Naive thymus-derived CD8-positive, alpha-beta T cell (primary cell): ENCODE measurements at regions not wholly inside any gene's neighbourhood (a gene's known extent, or its start where the extent isn't known, plus 50 kb on each side); places are given as distances from the start of the nearest gene placed in this dataset.

ENCODE experiments used
- ATAC-seq, 2 donors: fragments of 150-1000 bp; cut with Tn5 transposase in 1 of 2; sonication (Bioruptor Pico), chemical (Tn5 transposase) in 1 of 2; 1 replicate in 1 of 2; 2 replicates in 1 of 2; pipeline ENCODE4 v1.10.0; 2021; ENCODE audit warnings: mild to moderate bottlenecking in 2 of 2, moderate library complexity in 2 of 2
- POLR2A ChIA-PET: fragments of 350-600 bp; sonication (Branson Sonifier 250); formaldehyde crosslinking; loops from one replicate; lab custom pipeline; 2021; ENCODE audit warnings: antibody characterized with exemption; lab: Charles Lee
- DNase-seq, 10 donors: peaks; one replicate each; pipeline versions ENCODE4 v3.0.0 to v3.0.0-alpha.2; 2020 to 2022
- H3K27ac Mint-ChIP-seq, 10 donors: one replicate each; pipeline ENCODE4 v1.8.0; 2020 to 2022; ENCODE audit warnings: mild to moderate bottlenecking in 10 of 10, mixed read lengths in 10 of 10, moderate library complexity in 4 of 10, inconsistent platforms in 1 of 10
- H3K27me3 Mint-ChIP-seq, 5 donors: one replicate each; pipeline ENCODE4 v1.8.0; 2021 to 2022; ENCODE audit warnings: mixed read lengths in 5 of 5
- H3K36me3 Mint-ChIP-seq, 3 donors: one replicate each; pipeline ENCODE4 v1.8.0; 2020 to 2022; ENCODE audit warnings: mixed read lengths in 3 of 3, mild to moderate bottlenecking in 2 of 3, inconsistent platforms in 1 of 3
- H3K4me1 Mint-ChIP-seq, 4 donors: one replicate each; pipeline ENCODE4 v1.8.0; 2021 to 2022; ENCODE audit warnings: mixed read lengths in 4 of 4
- H3K4me3 Mint-ChIP-seq, 10 donors: one replicate each; pipeline ENCODE4 v1.8.0; 2020 to 2022; ENCODE audit warnings: mild to moderate bottlenecking in 10 of 10, mixed read lengths in 10 of 10, moderate library complexity in 6 of 10, inconsistent platforms in 1 of 10
- H3K9me3 Mint-ChIP-seq, 9 donors: one replicate each; pipeline ENCODE4 v1.8.0; 2020 to 2022; ENCODE audit warnings: mixed read lengths in 9 of 9, mild to moderate bottlenecking in 3 of 9, inconsistent platforms in 1 of 9, moderate library complexity in 1 of 9

GRCh38 chr4:179076865-179077264 lies 1634.6 kb upstream of the AGA start:
- H3K36me3 Mint-ChIP-seq, result no peaks in the 10 kb centered on the region
- no peaks in the 10 kb centered on the region for H3K4me1 Mint-ChIP-seq
- no peak for DNase-seq
- no peak overlapping the region for H3K27ac Mint-ChIP-seq
- no peak overlapping the region for H3K4me3 Mint-ChIP-seq
- no peaks in the 10 kb centered on the region for H3K27me3 Mint-ChIP-seq
- H3K9me3 Mint-ChIP-seq, result peaks cover 0 to 21% (median 6%) of the 10 kb centered on the region in 9 donors
- POLR2A ChIA-PET, result no interaction called here
- no peak for ATAC-seq

- no peak for ATAC-seq
- H3K4me1 Mint-ChIP-seq, result no peaks in the 10 kb centered on the region
- DNase-seq, result no peak
- POLR2A ChIA-PET, result no interaction called here
- H3K4me3 Mint-ChIP-seq, result no peak overlapping the region
- no peaks in the 10 kb centered on the region for H3K27me3 Mint-ChIP-seq
- peaks cover 11 to 34% (median 14%) of the 10 kb centered on the region in 9 donors for H3K9me3 Mint-ChIP-seq
- no peak overlapping the region for H3K27ac Mint-ChIP-seq
- H3K36me3 Mint-ChIP-seq, result no peaks in the 10 kb centered on the region
Observed at GRCh38 chr4:179095585-179096221, 1653.5 kb upstream of the AGA start.

- ATAC-seq (no peak), DNase-seq (no peak)
- Mint-ChIP-seq H3K27me3 (no peaks in the 10 kb centered on the region), H3K27ac (no peak overlapping the region), H3K4me3 (no peak overlapping the region), H3K36me3 (no peaks in the 10 kb centered on the region), H3K9me3 (peaks cover 2 to 23% (median 11%) of the 10 kb centered on the region in 9 donors), H3K4me1 (no peaks in the 10 kb centered on the region)
- POLR2A ChIA-PET, result no interaction called here
Observed at GRCh38 chr4:179097741-179098140, 1655.5 kb upstream of the AGA start.

GRCh38 chr4:179110356-179110755 lies 1668.1 kb upstream of the AGA start:
- peaks cover 0 to 26% (median 6%) of the 10 kb centered on the region in 9 donors for H3K9me3 Mint-ChIP-seq
- no peaks in the 10 kb centered on the region for H3K27me3 Mint-ChIP-seq
- no peak overlapping the region for H3K4me3 Mint-ChIP-seq
- ATAC-seq, result no peak
- DNase-seq, result no peak
- POLR2A ChIA-PET, result no interaction called here
- no peak overlapping the region for H3K27ac Mint-ChIP-seq
- no peaks in the 10 kb centered on the region for H3K4me1 Mint-ChIP-seq
- no peaks in the 10 kb centered on the region for H3K36me3 Mint-ChIP-seq

GRCh38 chr4:179110816-179111215 lies 1668.6 kb upstream of the AGA start:
- DNase-seq (no peak), ATAC-seq (no peak)
- Mint-ChIP-seq H3K4me1 (no peaks in the 10 kb centered on the region), H3K4me3 (no peak overlapping the region), H3K27me3 (no peaks in the 10 kb centered on the region), H3K36me3 (no peaks in the 10 kb centered on the region), H3K9me3 (peaks cover 0 to 26% (median 9%) of the 10 kb centered on the region in 9 donors), H3K27ac (no peak overlapping the region)
- POLR2A ChIA-PET, result no interaction called here

- no peak for ATAC-seq
- no peak overlapping the region for H3K4me3 Mint-ChIP-seq
- POLR2A ChIA-PET, result no interaction called here
- no peak overlapping the region for H3K27ac Mint-ChIP-seq
- peaks cover 0 to 28% (median 9%) of the 10 kb centered on the region in 9 donors for H3K9me3 Mint-ChIP-seq
- H3K27me3 Mint-ChIP-seq, result no peaks in the 10 kb centered on the region
- no peaks in the 10 kb centered on the region for H3K36me3 Mint-ChIP-seq
- H3K4me1 Mint-ChIP-seq, result no peaks in the 10 kb centered on the region
- DNase-seq, result no peak
Observed at GRCh38 chr4:179112441-179113170, 1670.4 kb upstream of the AGA start.

GRCh38 chr4:179114615-179115014 lies 1672.4 kb upstream of the AGA start:
- no peaks in the 10 kb centered on the region for H3K36me3 Mint-ChIP-seq
- no peak for ATAC-seq
- H3K9me3 Mint-ChIP-seq, result peaks cover 0 to 32% (median 9%) of the 10 kb centered on the region in 9 donors

GRCh38 chr4:179116011-179116410 lies 1673.8 kb upstream of the AGA start:
- ATAC-seq (no peak), DNase-seq (no peak)
- Mint-ChIP-seq H3K4me3 (no peak overlapping the region), H3K27ac (no peak overlapping the region), H3K9me3 (peaks cover 0 to 31% (median 7%) of the 10 kb centered on the region in 9 donors), H3K27me3 (no peaks in the 10 kb centered on the region), H3K36me3 (no peaks in the 10 kb centered on the region), H3K4me1 (no peaks in the 10 kb centered on the region)
- POLR2A ChIA-PET, result no interaction called here

More at GRCh38 chr4:179114615-179115014, 1672.4 kb upstream of the AGA start:
- Mint-ChIP-seq H3K4me1 (no peaks in the 10 kb centered on the region), H3K4me3 (no peak overlapping the region), H3K27ac (no peak overlapping the region), H3K27me3 (no peaks in the 10 kb centered on the region)
- POLR2A ChIA-PET, result no interaction called here
- DNase-seq, result no peak

- POLR2A ChIA-PET, result no interaction called here
- no peak for ATAC-seq
- Mint-ChIP-seq H3K27ac (no peak overlapping the region), H3K27me3 (no peaks in the 10 kb centered on the region), H3K4me1 (no peaks in the 10 kb centered on the region), H3K4me3 (no peak overlapping the region), H3K9me3 (peaks cover 0 to 27% (median 7%) of the 10 kb centered on the region in 9 donors), H3K36me3 (no peaks in the 10 kb centered on the region)
- DNase-seq, result no peak
Observed at GRCh38 chr4:179116581-179116980, 1674.3 kb upstream of the AGA start.

GRCh38 chr4:179123084-179123483 lies 1680.8 kb upstream of the AGA start:
- H3K4me1 Mint-ChIP-seq, result no peaks in the 10 kb centered on the region
- no peak overlapping the region for H3K4me3 Mint-ChIP-seq
- POLR2A ChIA-PET, result no interaction called here
- no peaks in the 10 kb centered on the region for H3K36me3 Mint-ChIP-seq
- no peak overlapping the region for H3K27ac Mint-ChIP-seq
- no peaks in the 10 kb centered on the region for H3K27me3 Mint-ChIP-seq
- ATAC-seq, result no peak
- DNase-seq, result no peak
- peaks cover 0 to 29% (median 1%) of the 10 kb centered on the region in 9 donors for H3K9me3 Mint-ChIP-seq

GRCh38 chr4:179124419-179124818 lies 1682.2 kb upstream of the AGA start:
- DNase-seq (no peak), ATAC-seq (no peak)
- POLR2A ChIA-PET, result no interaction called here
- Mint-ChIP-seq H3K27ac (no peak overlapping the region), H3K9me3 (peaks cover 0 to 26% (median 1%) of the 10 kb centered on the region in 9 donors), H3K4me3 (no peak overlapping the region), H3K27me3 (no peaks in the 10 kb centered on the region), H3K4me1 (no peaks in the 10 kb centered on the region), H3K36me3 (no peaks in the 10 kb centered on the region)

GRCh38 chr4:179124957-179125356 lies 1682.7 kb upstream of the AGA start:
- no peak overlapping the region for H3K27ac Mint-ChIP-seq
- no peaks in the 10 kb centered on the region for H3K27me3 Mint-ChIP-seq
- ATAC-seq, result no peak

GRCh38 chr4:179125870-179126269 lies 1683.6 kb upstream of the AGA start:
- Mint-ChIP-seq H3K27ac (no peak overlapping the region), H3K36me3 (no peaks in the 10 kb centered on the region), H3K27me3 (no peaks in the 10 kb centered on the region), H3K4me3 (no peak overlapping the region), H3K4me1 (no peaks in the 10 kb centered on the region), H3K9me3 (peaks cover 0 to 22% (median 2%) of the 10 kb centered on the region in 9 donors)
- ATAC-seq (no peak), DNase-seq (no peak)
- POLR2A ChIA-PET, result no interaction called here

More at GRCh38 chr4:179124957-179125356, 1682.7 kb upstream of the AGA start:
- no peak for DNase-seq
- peaks cover 0 to 25% (median 1%) of the 10 kb centered on the region in 9 donors for H3K9me3 Mint-ChIP-seq
- no peaks in the 10 kb centered on the region for H3K36me3 Mint-ChIP-seq
- POLR2A ChIA-PET, result no interaction called here
- H3K4me1 Mint-ChIP-seq, result no peaks in the 10 kb centered on the region
- no peak overlapping the region for H3K4me3 Mint-ChIP-seq
